ENCODE measurements at regions not wholly inside any gene's neighbourhood (a gene's known extent, or its start where the extent isn't known, plus 50 kb on each side); places are given as distances from the start of the nearest gene placed in this dataset.

- no peak for TF ChIP-seq POLR2A (IDR thresholded peaks at IDR 0.05)
- TF ChIP-seq, protein P1, sequence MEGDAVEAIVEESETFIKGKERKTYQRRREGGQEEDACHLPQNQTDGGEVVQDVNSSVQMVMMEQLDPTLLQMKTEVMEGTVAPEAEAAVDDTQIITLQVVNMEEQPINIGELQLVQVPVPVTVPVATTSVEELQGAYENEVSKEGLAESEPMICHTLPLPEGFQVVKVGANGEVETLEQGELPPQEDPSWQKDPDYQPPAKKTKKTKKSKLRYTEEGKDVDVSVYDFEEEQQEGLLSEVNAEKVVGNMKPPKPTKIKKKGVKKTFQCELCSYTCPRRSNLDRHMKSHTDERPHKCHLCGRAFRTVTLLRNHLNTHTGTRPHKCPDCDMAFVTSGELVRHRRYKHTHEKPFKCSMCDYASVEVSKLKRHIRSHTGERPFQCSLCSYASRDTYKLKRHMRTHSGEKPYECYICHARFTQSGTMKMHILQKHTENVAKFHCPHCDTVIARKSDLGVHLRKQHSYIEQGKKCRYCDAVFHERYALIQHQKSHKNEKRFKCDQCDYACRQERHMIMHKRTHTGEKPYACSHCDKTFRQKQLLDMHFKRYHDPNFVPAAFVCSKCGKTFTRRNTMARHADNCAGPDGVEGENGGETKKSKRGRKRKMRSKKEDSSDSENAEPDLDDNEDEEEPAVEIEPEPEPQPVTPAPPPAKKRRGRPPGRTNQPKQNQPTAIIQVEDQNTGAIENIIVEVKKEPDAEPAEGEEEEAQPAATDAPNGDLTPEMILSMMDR (IDR thresholded peaks at IDR 0.05) = no peak
- no peak for TF ChIP-seq POLR2AphosphoS5 (IDR thresholded peaks at IDR 0.05)
- H3K9me3 ChIP-seq = no peaks in the 10 kb centered on the region
- no peak for DNase-seq (ENCODE audit: low spot score)
- H3K4me3 ChIP-seq = no peak overlapping the region
- H3K4me1 ChIP-seq (replicated peaks) = no peaks in the 10 kb centered on the region
- H3K27ac ChIP-seq = no peak overlapping the region
- 68% methylated on average over 2 of the region's 2 CpGs for WGBS
- no peaks in the 10 kb centered on the region for H3K27me3 ChIP-seq (replicated peaks; ENCODE audit: insufficient read depth)
- intact Hi-C loops (cut with DNase I) = no loop called here
- H3K36me3 ChIP-seq = no peaks in the 10 kb centered on the region
Measured at GRCh38 chr12:39072658-39073057, 167.3 kb upstream of the CPNE8 start.

DNA sequence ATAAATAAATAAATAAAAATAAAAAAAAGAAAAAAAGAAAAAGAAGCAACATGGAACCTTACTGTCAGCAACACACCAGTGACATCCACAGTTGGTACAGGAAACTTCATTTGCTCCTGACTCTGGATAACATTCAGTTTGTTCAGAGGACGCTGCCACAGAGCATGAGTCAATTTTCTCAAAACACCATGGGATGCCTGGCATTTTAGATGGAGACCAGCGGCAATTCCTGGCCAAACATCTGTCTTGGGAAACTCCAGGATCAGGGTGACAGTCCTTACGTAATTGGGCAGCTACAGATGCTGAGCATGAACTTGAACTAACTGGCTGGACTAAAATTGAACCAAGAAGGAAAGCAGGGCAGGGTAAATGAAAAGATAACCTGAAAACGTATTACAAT, 166.2 kb upstream of the CPNE8 start:
- no peak for DNase-seq (ENCODE audit: low spot score)
- intact Hi-C loops (cut with DNase I) = no loop called here
- H3K9me3 ChIP-seq = no peaks in the 10 kb centered on the region
- H3K4me1 ChIP-seq (replicated peaks) = no peaks in the 10 kb centered on the region
- no peak overlapping the region for H3K4me3 ChIP-seq
- no peaks in the 10 kb centered on the region for H3K36me3 ChIP-seq
- TF ChIP-seq POLR2A (IDR thresholded peaks at IDR 0.05) (no peak), POLR2AphosphoS5 (IDR thresholded peaks at IDR 0.05) (no peak)
- TF ChIP-seq, protein P1 (IDR thresholded peaks at IDR 0.05) = no peak
- H3K27ac ChIP-seq = no peak overlapping the region
- 78% methylated on average over 4 of the region's 4 CpGs for WGBS
- H3K27me3 ChIP-seq (replicated peaks; ENCODE audit: insufficient read depth) = no peaks in the 10 kb centered on the region

DNA sequence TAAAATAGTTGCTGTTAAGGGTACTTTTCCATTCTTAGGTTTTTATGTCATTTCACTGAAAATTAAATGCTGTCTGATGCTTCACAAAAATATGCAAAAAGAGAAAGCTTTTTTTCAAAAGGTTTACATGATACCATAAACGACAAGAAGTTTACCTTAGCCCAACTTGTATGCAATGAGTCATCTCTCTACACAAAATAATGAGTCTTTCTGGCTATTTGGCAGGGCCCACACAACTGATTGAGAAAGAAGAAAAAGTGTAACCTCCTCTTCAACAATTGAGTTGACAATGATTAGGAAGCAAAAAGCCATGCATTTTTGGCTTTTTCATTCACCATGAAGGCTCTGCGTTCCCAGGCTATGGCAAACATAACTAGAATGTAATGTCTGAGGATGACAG, 165.4 kb upstream of the CPNE8 start:
- TF ChIP-seq POLR2AphosphoS5 (IDR thresholded peaks at IDR 0.05) (no peak), POLR2A (IDR thresholded peaks at IDR 0.05) (no peak)
- TF ChIP-seq, protein P1 (IDR thresholded peaks at IDR 0.05) = no peak
- Histone ChIP-seq H3K9me3 (no peaks in the 10 kb centered on the region), H3K27me3 (replicated peaks; ENCODE audit: insufficient read depth) (no peaks in the 10 kb centered on the region), H3K4me1 (replicated peaks) (no peaks in the 10 kb centered on the region), H3K36me3 (no peaks in the 10 kb centered on the region), H3K27ac (no peak overlapping the region), H3K4me3 (no peak overlapping the region)
- intact Hi-C loops (cut with DNase I) = no loop called here
- WGBS = 49% methylated on average over 2 of the region's 2 CpGs
- no peak for DNase-seq (ENCODE audit: low spot score)

GRCh38 chr12:39065455-39065854, 160.1 kb upstream of the CPNE8 start:
- TF ChIP-seq POLR2AphosphoS5 (IDR thresholded peaks at IDR 0.05) (no peak), POLR2A (IDR thresholded peaks at IDR 0.05) (no peak)
- TF ChIP-seq, protein P1 (IDR thresholded peaks at IDR 0.05) = no peak
- Histone ChIP-seq H3K27ac (no peak overlapping the region), H3K27me3 (replicated peaks; ENCODE audit: insufficient read depth) (no peaks in the 10 kb centered on the region), H3K36me3 (no peaks in the 10 kb centered on the region), H3K4me1 (replicated peaks) (no peaks in the 10 kb centered on the region), H3K9me3 (no peaks in the 10 kb centered on the region), H3K4me3 (no peak overlapping the region)
- WGBS = 62% methylated on average over 2 of the region's 2 CpGs
- intact Hi-C loops (cut with DNase I) = no loop called here
- DNase-seq (ENCODE audit: low spot score) = no peak

GRCh38 chr12:39064708-39065107, 159.3 kb upstream of the CPNE8 start:
- H3K36me3 ChIP-seq = no peaks in the 10 kb centered on the region
- no peaks in the 10 kb centered on the region for H3K9me3 ChIP-seq
- WGBS = 62% methylated on average over 7 of the region's 7 CpGs
- H3K4me3 ChIP-seq = no peak overlapping the region
- no peak overlapping the region for H3K27ac ChIP-seq
- H3K27me3 ChIP-seq (replicated peaks; ENCODE audit: insufficient read depth) = no peaks in the 10 kb centered on the region
- intact Hi-C loops (cut with DNase I) = no loop called here
- TF ChIP-seq POLR2A (IDR thresholded peaks at IDR 0.05) (no peak), POLR2AphosphoS5 (IDR thresholded peaks at IDR 0.05) (no peak)
- TF ChIP-seq, protein P1 (IDR thresholded peaks at IDR 0.05) = no peak
- no peaks in the 10 kb centered on the region for H3K4me1 ChIP-seq (replicated peaks)
- no peak for DNase-seq (ENCODE audit: low spot score)
